Smooth muscle cell (in vitro differentiated cells): ENCODE measurements at regions not wholly inside any gene's neighbourhood (a gene's known extent, or its start where the extent isn't known, plus 50 kb on each side); places are given as distances from the start of the nearest gene placed in this dataset.

Experiments
- DNase-seq: peaks from one replicate; lab custom pipeline; 2025; ENCODE audit not compliant: unreplicated experiment; lab: John Stamatoyannopoulos, UW
- H2AFZ ChIP-seq: fragments of 200-600 bp; sonication (generic); 2 replicates; pipeline ENCODE4 v1.6.0; 2016; ENCODE audit warnings: antibody characterized with exemption, low read depth, mild to moderate bottlenecking
- H3F3A ChIP-seq: fragments of 200-600 bp; sonication (generic); 2 replicates; pipeline ENCODE4 v1.6.0; 2017; ENCODE audit warnings: antibody characterized with exemption, low read depth
- H3K27ac ChIP-seq: fragments of 200-600 bp; sonication (generic); 2 replicates; pipeline ENCODE4 v1.5.1; 2016; ENCODE audit warnings: low read depth, mild to moderate bottlenecking
- H3K27me3 ChIP-seq: fragments of 200-600 bp; sonication (generic); 2 replicates; pipeline ENCODE4 v1.6.1; 2016; ENCODE audit warnings: low read depth, mild to moderate bottlenecking
- H3K36me3 ChIP-seq: fragments of 200-600 bp; sonication (generic); 2 replicates; pipeline ENCODE4 v1.5.1; 2016; ENCODE audit warnings: low read depth
- H3K4me1 ChIP-seq: fragments of 200-600 bp; sonication (generic); 2 replicates; pipeline ENCODE4 v1.5.1; 2016; ENCODE audit warnings: low read depth
- H3K4me2 ChIP-seq: fragments of 200-600 bp; sonication (generic); 2 replicates; pipeline ENCODE4 v1.6.0; 2016; ENCODE audit warnings: mild to moderate bottlenecking
- H3K4me3 ChIP-seq: fragments of 200-600 bp; sonication (generic); 2 replicates; pipeline ENCODE4 v1.5.1; 2016; ENCODE audit warnings: mild to moderate bottlenecking
- H3K79me2 ChIP-seq: fragments of 200-600 bp; sonication (generic); 2 replicates; pipeline ENCODE4 v1.6.0; 2016; ENCODE audit warnings: low read depth, mild to moderate bottlenecking
- H3K9ac ChIP-seq: fragments of 200-600 bp; sonication (generic); 2 replicates; pipeline ENCODE4 v1.6.0; 2016; ENCODE audit warnings: low read depth
- H3K9me3 ChIP-seq: fragments of 200-600 bp; sonication (generic); replicated peaks from 2 replicates; pipeline ENCODE4 v1.5.1; 2016; ENCODE audit warnings: low read depth
- H4K20me1 ChIP-seq: fragments of 200-600 bp; sonication (generic); 2 replicates; pipeline ENCODE4 v1.6.0; 2016; ENCODE audit warnings: low read depth
- CTCF ChIP-seq: fragments of 200-600 bp; sonication (generic); IDR thresholded peaks from 2 replicates; pipeline ENCODE4 v1.5.1; 2017; ENCODE audit warnings: borderline replicate concordance, mild to moderate bottlenecking, antibody characterized with exemption; ENCODE audit not compliant: insufficient read depth, poor library complexity, severe bottlenecking
- WGBS: methylation state at CpG from one replicate; pipeline ENCODE4 v1.1.7; 2016; ENCODE audit warnings: low lambda C conversion rate; 5-methylcytosine and 5-hydroxymethylcytosine counted together

- H3K9ac ChIP-seq, result no peak overlapping the region
- H3K4me2 ChIP-seq, result peak overlapping the region; percentile 60
- peak overlapping the region; percentile 78 for H3K27ac ChIP-seq
Observed at GRCh38 chr2:180705122-180705521, 275.3 kb upstream of the UBE2E3 start.

GRCh38 chr2:180699657-180700361 lies 280.6 kb upstream of the UBE2E3 start:
- Histone ChIP-seq H3K27ac (no peak overlapping the region), H3F3A (no peaks in the 10 kb centered on the region), H2AFZ (no peak overlapping the region), H3K27me3 (no peaks in the 10 kb centered on the region), H3K4me2 (no peak overlapping the region), H4K20me1 (no peaks in the 10 kb centered on the region), H3K9ac (no peak overlapping the region), H3K79me2 (no peaks in the 10 kb centered on the region), H3K36me3 (no peaks in the 10 kb centered on the region), H3K9me3 (no peaks in the 10 kb centered on the region), H3K4me3 (no peak overlapping the region), H3K4me1 (no peaks in the 10 kb centered on the region)
- DNase-seq, result no peak
- WGBS, result 83% methylated on average over 4 of the region's 4 CpGs
- TF ChIP-seq CTCF, result no peak

More at GRCh38 chr2:180705122-180705521, 275.3 kb upstream of the UBE2E3 start:
- no peak overlapping the region for H2AFZ ChIP-seq
- no peak for DNase-seq
- peaks cover 10% of the 10 kb centered on the region for H3K4me1 ChIP-seq
- no peaks in the 10 kb centered on the region for H3K9me3 ChIP-seq
- no peak for TF ChIP-seq CTCF
- no peaks in the 10 kb centered on the region for H4K20me1 ChIP-seq
- H3K27me3 ChIP-seq, result no peaks in the 10 kb centered on the region
- no peaks in the 10 kb centered on the region for H3K36me3 ChIP-seq
- no peaks in the 10 kb centered on the region for H3K79me2 ChIP-seq
- H3K4me3 ChIP-seq, result no peak overlapping the region
- peaks cover 6% of the 10 kb centered on the region for H3F3A ChIP-seq

GRCh38 chr2:180698668-180699067 lies 281.7 kb upstream of the UBE2E3 start:
- Histone ChIP-seq H3K4me2 (no peak overlapping the region), H3K4me3 (no peak overlapping the region), H3K9me3 (no peaks in the 10 kb centered on the region), H3K79me2 (no peaks in the 10 kb centered on the region), H3K36me3 (no peaks in the 10 kb centered on the region), H3K4me1 (no peaks in the 10 kb centered on the region), H4K20me1 (no peaks in the 10 kb centered on the region), H3K9ac (no peak overlapping the region), H3K27me3 (no peaks in the 10 kb centered on the region), H2AFZ (no peak overlapping the region), H3F3A (no peaks in the 10 kb centered on the region), H3K27ac (no peak overlapping the region)
- DNase-seq, result no peak
- TF ChIP-seq CTCF, result no peak
- WGBS, result 90% methylated on average over 3 of the region's 3 CpGs
